K562 (cell line): ENCODE measurements at regions not wholly inside any gene's neighbourhood (a gene's known extent, or its start where the extent isn't known, plus 50 kb on each side); places are given as distances from the start of the nearest gene placed in this dataset.

Experiments
- ATAC-seq: fragments of 200-7000 bp; cut with Tn5 transposase; 3 replicates; pipeline ENCODE4 v1.9.1; 2020; ENCODE audit warnings: moderate library complexity
- BruUV-seq: library from RNA; stranded (reverse); fragments of 400-500 nt; replicated peaks from 2 replicates; lab custom pipeline; 2021; lab: Mats Ljungman, UMichigan
- CTCF ChIA-PET: fragments of 300-600 bp; formaldehyde crosslinking; extraction: SDS; loops from one replicate; lab custom pipeline; 2021; ENCODE audit warnings: low intra/inter-chr PET ratio; lab: Yijun Ruan, JAX
- POLR2A ChIA-PET: fragments of 300-600, 350-650 bp; sonication (Branson Sonifier 250); formaldehyde crosslinking; extraction: SDS; loops from one replicate; lab custom pipeline; 2021; ENCODE audit warnings: antibody characterized with exemption, inconsistent platforms; lab: Yijun Ruan, JAX
- DNase-seq, 4 experiments: peaks; one replicate each; pipeline versions ENCODE4 v3.0.0 to v3.0.0-alpha.2; 2011 to 2018; ENCODE audit warnings: low spot score in 3 of 4, mixed read lengths in 3 of 4; ENCODE audit errors: extremely low read depth in 1 of 4
- FAIRE-seq: peaks from 2 replicates; lab custom pipeline; 2011; peaks lifted over from hg19 to GRCh38; lab: Jason Lieb, UNC
- H2AFZ ChIP-seq: 2 replicates; pipeline ENCODE4 v1.6.0; 2011; ENCODE audit warnings: low read depth, low read length, control low read depth, inconsistent platforms
- H3K27ac ChIP-seq: fragments of 200-600 bp; 3 replicates; pipeline ENCODE4 v1.8.0; 2011; ENCODE audit warnings: low read depth, mild to moderate bottlenecking, control low read depth, inconsistent platforms, low read length, moderate library complexity, mixed read lengths; ENCODE audit errors: extremely low read depth
- H3K27me3 ChIP-seq, 2 experiments: fragments of 300-600 bp in 1 of 2; 2 replicates in 1 of 2; 3 replicates in 1 of 2; pipeline versions ENCODE4 v1.6.0 to v1.8.0; 2011; ENCODE audit warnings: inconsistent platforms in 2 of 2, low read length in 2 of 2, mild to moderate bottlenecking in 1 of 2, mixed read lengths in 1 of 2, moderate library complexity in 1 of 2; ENCODE audit not compliant: control insufficient read depth in 2 of 2, insufficient read depth in 2 of 2
- H3K36me3 ChIP-seq: fragments of 300-600 bp; 3 replicates; pipeline ENCODE4 v1.8.0; 2011; ENCODE audit warnings: mild to moderate bottlenecking, low read length, inconsistent platforms; ENCODE audit not compliant: control insufficient read depth, insufficient read depth
- H3K4me1 ChIP-seq, 2 experiments: fragments of 200-600 bp in 1 of 2; replicated peaks in 1 of 2; 2 replicates in 1 of 2; 3 replicates in 1 of 2; pipeline versions ENCODE4 v1.5.1 to v1.8.0; 2011; ENCODE audit warnings: inconsistent platforms in 2 of 2, low read length in 2 of 2, mild to moderate bottlenecking in 1 of 2, mixed read lengths in 1 of 2, moderate library complexity in 1 of 2; ENCODE audit not compliant: control insufficient read depth in 2 of 2, insufficient read depth in 2 of 2
- H3K4me2 ChIP-seq: 2 replicates; pipeline ENCODE4 v1.6.1; 2011; ENCODE audit warnings: low read length, control low read depth, inconsistent platforms, mixed read lengths; ENCODE audit not compliant: insufficient read depth
- H3K4me3 ChIP-seq: fragments of 200-600 bp; sonication (generic), shearing (Covaris generic); 2 replicates; pipeline ENCODE4 v1.5.1; 2016; ENCODE audit warnings: control low read depth, inconsistent platforms
- H3K79me2 ChIP-seq: fragments of 200-600 bp; 3 replicates; pipeline ENCODE4 v1.8.0; 2011; ENCODE audit warnings: low read length, inconsistent platforms; ENCODE audit not compliant: control insufficient read depth, insufficient read depth
- H3K9ac ChIP-seq, 2 experiments: 2 replicates each; pipeline versions ENCODE4 v1.6.0 to v1.6.1; 2011; ENCODE audit warnings: low read depth in 2 of 2, low read length in 2 of 2, control low read depth in 1 of 2, inconsistent platforms in 1 of 2, mild to moderate bottlenecking in 1 of 2, mixed read lengths in 1 of 2; ENCODE audit not compliant: insufficient read depth in 1 of 2
- H3K9me1 ChIP-seq: one replicate; pipeline ENCODE4 v1.6.0; 2011; ENCODE audit warnings: inconsistent platforms, mild to moderate bottlenecking, low read length, moderate library complexity; ENCODE audit not compliant: control insufficient read depth, insufficient read depth
- H3K9me3 ChIP-seq: replicated peaks from 2 replicates; pipeline ENCODE4 v1.5.1; 2011; ENCODE audit warnings: low read depth, low read length, inconsistent platforms; ENCODE audit not compliant: control insufficient read depth, insufficient read depth
- H4K20me1 ChIP-seq: replicated peaks from 2 replicates; pipeline ENCODE4 v1.6.1; 2011; ENCODE audit warnings: low read length, inconsistent platforms, mixed read lengths; ENCODE audit not compliant: control insufficient read depth, insufficient read depth
- ARHGAP35 ChIP-seq: fragments of 450-650 bp; IDR thresholded peaks from 2 replicates; pipeline ENCODE4 v1.6.1; 2018; ENCODE audit not compliant: partially characterized antibody
- ARID3B ChIP-seq: fragments of 250-450 bp; sonication (Bioruptor Pico); IDR thresholded peaks from 2 replicates; pipeline ENCODE4 v1.4.0; 2020; ENCODE audit warnings: borderline replicate concordance
- CBX1 ChIP-seq: sonication (generic); IDR thresholded peaks from 2 replicates; pipeline ENCODE4 v1.6.1; 2016; ENCODE audit warnings: antibody characterized with exemption, low read depth, mild to moderate bottlenecking
- E2F1 ChIP-seq: sonication (generic); formaldehyde crosslinking; IDR thresholded peaks from 2 replicates; pipeline ENCODE4 v1.8.1; 2023; ENCODE audit warnings: mild to moderate bottlenecking, missing genetic modification reagents, moderate library complexity
- EGR1 ChIP-seq: fragments of 450-650 bp; conservative IDR thresholded peaks from 2 replicates; pipeline ENCODE4 v1.6.1; 2017; ENCODE audit warnings: mild to moderate bottlenecking
- EHMT2 ChIP-seq: fragments of 450-650 bp; IDR thresholded peaks from 2 replicates; pipeline ENCODE4 v1.6.1; 2018; ENCODE audit warnings: antibody characterized with exemption
- ETS1 ChIP-seq: conservative IDR thresholded peaks from 2 replicates; pipeline ENCODE4 v1.6.1; 2011; ENCODE audit warnings: low read depth, mild to moderate bottlenecking, low read length; ENCODE audit not compliant: control insufficient read depth
- HDAC3 ChIP-seq: fragments of 450-650 bp; IDR thresholded peaks from 2 replicates; pipeline ENCODE4 v1.6.1; 2018; ENCODE audit warnings: borderline replicate concordance, mild to moderate bottlenecking, moderate library complexity; ENCODE audit not compliant: partially characterized antibody
- L3MBTL2 ChIP-seq: fragments of 450-650 bp; IDR thresholded peaks from 2 replicates; pipeline ENCODE4 v1.6.1; 2016; ENCODE audit warnings: mild to moderate bottlenecking, moderate library complexity
- RAD21 ChIP-seq, 2 experiments: fragments of 250-450 bp in 1 of 2; fragments of 450-650 bp in 1 of 2; sonication (Bioruptor Pico) in 1 of 2; formaldehyde crosslinking in 1 of 2; IDR thresholded peaks in 1 of 2; conservative IDR thresholded peaks in 1 of 2; 2 replicates each; pipeline versions ENCODE4 v1.4.0 to v1.8.0; 2020 to 2022; ENCODE audit warnings: mild to moderate bottlenecking in 2 of 2, moderate library complexity in 1 of 2
- RBM14 ChIP-seq: fragments of 200-400 bp; formaldehyde crosslinking; IDR thresholded peaks from 2 replicates; pipeline ENCODE4 v1.6.1; 2018; ENCODE audit warnings: low read depth, mild to moderate bottlenecking, low read length, moderate library complexity, borderline replicate concordance; ENCODE audit not compliant: insufficient read depth
- TAL1 ChIP-seq: fragments of 450-650 bp; IDR thresholded peaks from 2 replicates; pipeline ENCODE4 v1.6.1; 2016; ENCODE audit warnings: mild to moderate bottlenecking
- ZFP36 ChIP-seq: fragments of 150-350 bp; IDR thresholded peaks from 2 replicates; pipeline ENCODE4 v1.6.1; 2018; ENCODE audit warnings: low read length, low read depth; ENCODE audit not compliant: partially characterized antibody
- ZNF174 ChIP-seq: fragments of 250-450 bp; sonication (Bioruptor Pico); IDR thresholded peaks from 2 replicates; pipeline ENCODE4 v1.4.0; 2020; ENCODE audit warnings: mild to moderate bottlenecking
- ZNF232 ChIP-seq: sonication (generic); formaldehyde crosslinking; IDR thresholded peaks from 2 replicates; pipeline ENCODE4 v1.8.0; 2022; ENCODE audit warnings: mild to moderate bottlenecking, missing genetic modification reagents
- ZNF384 ChIP-seq: IDR thresholded peaks from 2 replicates; pipeline ENCODE4 v1.6.1; 2012; ENCODE audit warnings: low read depth, low read length, improper control_type of control experiment
- WGBS: fragments of 100-300 bp; shearing (Covaris generic); methylation state at CpG from one replicate; pipeline ENCODE4 v1.1.6; 2016; ENCODE audit warnings: low coverage, mixed read lengths; ENCODE audit not compliant: insufficient coverage; ENCODE audit errors: missing lambda C conversion rate; 5-methylcytosine and 5-hydroxymethylcytosine counted together
- in situ Hi-C: fragments of 300-500 bp; cut with MboI; formaldehyde crosslinking; loops from 4 replicates; pipeline ENCODE4 v1.15.0; 2018; ENCODE audit warnings: inconsistent platforms, mixed read lengths
- intact Hi-C: fragments of 100-400 bp; cut with micrococcal nuclease; formaldehyde crosslinking; loops from 2 replicates; pipeline ENCODE4 v1.14.2; 2022

GRCh38 chr22:49157529-49158339 is 669.9 kb downstream of the BRD1 start:
- DNase-seq (no peak), FAIRE-seq (no peak), ATAC-seq (no peak)
- H3K4me1 ChIP-seq: no peaks in the 10 kb centered on the region
- H4K20me1 ChIP-seq: no peaks in the 10 kb centered on the region
- BruUV-seq: no TSS peak
- no peak overlapping the region for H3K27ac ChIP-seq
- H3K9me1 ChIP-seq: no peaks in the 10 kb centered on the region
- H3K4me2 ChIP-seq: no peak overlapping the region
- ChIA-PET POLR2A (no interaction called here), CTCF (no interaction called here)
- H3K27me3 ChIP-seq: peaks cover 0 to 8% of the 10 kb centered on the region in 2 experiments; a peak in 2 of 5 replicates
- no peaks in the 10 kb centered on the region for H3K79me2 ChIP-seq
- no peak overlapping the region for H3K9ac ChIP-seq
- TF ChIP-seq EGR1: no peak
- TF ChIP-seq EHMT2: no peak
- no peak for TF ChIP-seq ARID3B
- TF ChIP-seq E2F1 (CRISPR knock-in tag): no peak
- no peak for TF ChIP-seq ZFP36
- no peak for TF ChIP-seq HDAC3
- TF ChIP-seq RBM14: no peak
- no peak for TF ChIP-seq RAD21 (CRISPR knock-in tag; conservative IDR thresholded peaks at IDR 0.05 in 1 of 2, IDR thresholded peaks at IDR 0.05 in 1 of 2)
- TF ChIP-seq ZNF174: no peak
- no peak for TF ChIP-seq ETS1
- no peak for TF ChIP-seq L3MBTL2
- no peak for TF ChIP-seq ZNF232 (CRISPR knock-in tag)
- no peak for TF ChIP-seq CBX1
- TF ChIP-seq ZNF384: no peak
- no peak for TF ChIP-seq ARHGAP35
- TF ChIP-seq TAL1: no peak
- no peaks in the 10 kb centered on the region for H3K36me3 ChIP-seq
- H3K4me3 ChIP-seq: no peak overlapping the region
- no peak overlapping the region for H2AFZ ChIP-seq
- 2% methylated on average over 19 of the region's 20 CpGs for WGBS
- H3K9me3 ChIP-seq: no peaks in the 10 kb centered on the region; the same call in 1 of the 2 replicates
- intact Hi-C loops: no loop called here
- in situ Hi-C loops: no loop called here
